ENCODE measurements at regions not wholly inside any gene's neighbourhood (a gene's known extent, or its start where the extent isn't known, plus 50 kb on each side); places are given as distances from the start of the nearest gene placed in this dataset.
A peak's percentile ranks its signal among the peaks of the same experiment; 100 is the strongest.

DNA sequence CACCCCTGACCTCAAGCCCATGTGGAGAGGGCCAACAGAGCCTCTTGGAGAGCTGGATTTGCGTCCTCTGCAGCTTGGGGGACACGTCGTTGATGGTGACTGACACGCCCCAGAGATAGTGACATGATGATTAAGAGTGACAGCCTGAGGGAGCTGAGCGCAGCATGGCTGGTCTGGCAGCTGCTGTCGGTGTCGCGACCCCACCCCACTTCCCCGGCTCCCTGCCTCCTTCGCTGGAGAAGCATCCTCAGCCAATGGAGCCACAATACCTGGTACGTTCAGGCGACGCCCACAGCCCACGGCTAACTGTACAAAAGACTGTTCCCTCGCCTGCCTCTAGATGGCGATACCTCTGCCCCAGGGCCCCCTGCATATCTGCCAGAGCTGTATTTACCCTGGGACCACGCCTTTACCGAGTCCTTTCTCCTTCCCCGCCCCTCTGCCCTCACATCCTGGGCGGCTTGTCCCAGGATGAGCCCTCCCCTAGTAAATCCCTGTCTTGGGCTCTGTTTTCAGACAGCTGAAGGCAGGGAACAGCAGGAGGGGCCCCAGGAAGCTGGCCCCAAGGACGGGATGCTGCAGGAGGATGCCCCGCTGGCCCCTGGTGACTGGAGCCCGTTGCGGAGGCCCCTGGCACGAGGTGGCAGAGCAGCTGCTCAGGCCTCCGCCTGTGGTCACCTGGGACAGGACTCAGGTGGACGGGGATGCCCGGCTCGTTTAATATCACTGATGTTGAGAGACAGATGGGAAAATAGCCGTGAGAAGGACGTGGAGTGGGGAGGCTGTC, 90.6 kb downstream of the RPS6KA4 start (continued):
- TF ChIP-seq YY1 (IDR thresholded peaks at IDR 0.05; ENCODE audit: low read depth, low read length) (no peak), BACH1 (IDR thresholded peaks at IDR 0.05; ENCODE audit: borderline replicate concordance) (no peak), TCF3 (IDR thresholded peaks at IDR 0.05; ENCODE audit: borderline replicate concordance, insufficient read depth, low read depth, low read length) (no peak)
- TF ChIP-seq, protein P1, sequence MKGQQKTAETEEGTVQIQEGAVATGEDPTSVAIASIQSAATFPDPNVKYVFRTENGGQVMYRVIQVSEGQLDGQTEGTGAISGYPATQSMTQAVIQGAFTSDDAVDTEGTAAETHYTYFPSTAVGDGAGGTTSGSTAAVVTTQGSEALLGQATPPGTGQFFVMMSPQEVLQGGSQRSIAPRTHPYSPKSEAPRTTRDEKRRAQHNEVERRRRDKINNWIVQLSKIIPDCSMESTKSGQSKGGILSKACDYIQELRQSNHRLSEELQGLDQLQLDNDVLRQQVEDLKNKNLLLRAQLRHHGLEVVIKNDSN (IDR thresholded peaks at IDR 0.05; ENCODE audit: borderline replicate concordance, extremely low read length, insufficient read depth, low read depth, low read length) = no peak
- TF ChIP-seq, protein P2, sequence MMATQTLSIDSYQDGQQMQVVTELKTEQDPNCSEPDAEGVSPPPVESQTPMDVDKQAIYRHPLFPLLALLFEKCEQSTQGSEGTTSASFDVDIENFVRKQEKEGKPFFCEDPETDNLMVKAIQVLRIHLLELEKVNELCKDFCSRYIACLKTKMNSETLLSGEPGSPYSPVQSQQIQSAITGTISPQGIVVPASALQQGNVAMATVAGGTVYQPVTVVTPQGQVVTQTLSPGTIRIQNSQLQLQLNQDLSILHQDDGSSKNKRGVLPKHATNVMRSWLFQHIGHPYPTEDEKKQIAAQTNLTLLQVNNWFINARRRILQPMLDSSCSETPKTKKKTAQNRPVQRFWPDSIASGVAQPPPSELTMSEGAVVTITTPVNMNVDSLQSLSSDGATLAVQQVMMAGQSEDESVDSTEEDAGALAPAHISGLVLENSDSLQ (IDR thresholded peaks at IDR 0.05) = peak; percentile 78; the same call in 1 of the 2 replicates

DNA sequence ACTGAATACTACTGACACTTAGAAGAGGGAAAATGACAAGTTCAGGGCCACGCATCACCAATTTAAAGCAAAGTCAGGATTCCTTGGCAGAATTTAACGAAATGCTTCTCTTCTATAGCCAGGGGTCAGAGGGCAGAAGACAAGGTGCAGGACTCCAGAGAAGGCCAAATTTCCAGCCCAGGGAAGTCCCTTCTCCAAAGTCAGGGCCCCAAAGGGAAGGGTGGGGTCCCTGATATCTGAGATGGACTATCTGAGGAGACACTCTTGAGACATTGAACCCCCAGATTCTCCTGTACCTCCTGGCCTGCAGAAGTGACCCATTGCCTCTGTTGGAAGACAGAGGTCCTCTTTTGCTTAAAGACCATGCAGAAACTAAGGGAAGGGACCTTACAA, 91.2 kb downstream of the RPS6KA4 start:
- ChIA-PET POLR2A (interaction anchor here (1.4 kb wide), 1 partner anchor 254 kb away, joined by 3 read pairs; no protein-coding TSS in a partner anchor), CTCF (interaction anchor here (0.9 to 4.0 kb wide), 33 partner anchors 9 to 294 kb away, joined by 3 to 52 read pairs (median 6); partner anchors contain the start of genes RASGRP2 and RPS6KA4), RAD21 (ENCODE audit: unreplicated experiment) (interaction anchor here (0.9 to 3.5 kb wide), 4 partner anchors 90 to 239 kb away, joined by 3 to 20 read pairs (median 8); partner anchors contain the start of gene TRMT112), SMC1A (ENCODE audit: uncharacterized antibody, unreplicated experiment) (interaction anchor here (1.5 kb wide), 1 partner anchor 204 kb away, joined by 4 read pairs; no protein-coding TSS in a partner anchor)
- WGBS (ENCODE audit: insufficient coverage, insufficient replicate concordance, low lambda C conversion rate, missing lambda C conversion rate) = 3% methylated on average over 2 of the region's 2 CpGs
- H3K27ac ChIP-seq (ENCODE audit: control insufficient read depth, insufficient read depth) = no peak overlapping the region
- no peaks in the 10 kb centered on the region; the same call in 2 of the 3 replicates for H3K9me3 ChIP-seq (replicated peaks; ENCODE audit: control insufficient read depth, insufficient read depth, low read length)
- no peaks in the 10 kb centered on the region for H4K20me1 ChIP-seq (ENCODE audit: control insufficient read depth, insufficient read depth)
- H3K79me2 ChIP-seq (ENCODE audit: control insufficient read depth, insufficient read depth, low read length) = no peaks in the 10 kb centered on the region
- no peak overlapping the region for H2AFZ ChIP-seq (ENCODE audit: control insufficient read depth, low read depth, low read length)
- no peaks in the 10 kb centered on the region for H3K36me3 ChIP-seq (ENCODE audit: control insufficient read depth in 2 of 2, insufficient read depth in 2 of 2, low read length in 1 of 2)
- BruUV-seq (replicated peaks) = no TSS peak
- in situ Hi-C loops (cut with MboI) (no loop called here), intact Hi-C loops (cut with micrococcal nuclease; ENCODE audit: unreplicated experiment) (no loop called here)
- no peak for TF ChIP-seq GABPA (IDR thresholded peaks at IDR 0.05; ENCODE audit: low read depth)
- TF ChIP-seq ZSCAN29 (IDR thresholded peaks at IDR 0.05) = no peak
- no peak for TF ChIP-seq ASH2L (IDR thresholded peaks at IDR 0.05; ENCODE audit: borderline replicate concordance, low read depth)
- no peak overlapping the region for H3K4me3 ChIP-seq
- FAIRE-seq = no peak
- ATAC-seq = no peak
- H3K27me3 ChIP-seq (replicated peaks in 1 of 2; ENCODE audit: control insufficient read depth in 2 of 2, insufficient read depth in 2 of 2, low read length in 1 of 2) = 0 out of 4 replicates have a peak, but pooled peaks cover 0 to 2% of the 10 kb centered on the region in 2 experiments
- DNase-seq (ENCODE audit: low read depth, low spot score) = no peak
- no peak overlapping the region for H3K9ac ChIP-seq (ENCODE audit: control insufficient read depth, insufficient read depth, low read length)
- H3K4me2 ChIP-seq (ENCODE audit: control insufficient read depth, insufficient read depth) = no peak overlapping the region; the same call in 1 of the 2 replicates
- H3K4me1 ChIP-seq (ENCODE audit: control insufficient read depth, insufficient read depth, low read length) = peaks cover 21% of the 10 kb centered on the region

Data from GM12878 (cell line).